Transverse colon (tissue), 3 donors: ENCODE measurements at regions not wholly inside any gene's neighbourhood (a gene's known extent, or its start where the extent isn't known, plus 50 kb on each side); places are given as distances from the start of the nearest gene placed in this dataset.

Source experiments
- POLR2A ChIP-seq: fragments of 450-650 bp; IDR thresholded peaks from one replicate; pipeline ENCODE4 v1.6.1; 2016; ENCODE audit warnings: antibody characterized with exemption, mild to moderate bottlenecking, moderate library complexity
- TF ChIP-seq, protein P1 (sequence below), 5 experiments: fragments of 200-600 bp in 3 of 5; fragments of 450-650 bp in 2 of 5; sonication (generic) in 3 of 5; IDR thresholded peaks; 1 replicate in 2 of 5; 2 replicates in 3 of 5; pipeline ENCODE4 v1.5.1; 2016 to 2017; ENCODE audit warnings: antibody characterized with exemption in 5 of 5, inconsistent platforms in 3 of 5, mild to moderate bottlenecking in 2 of 5, moderate library complexity in 1 of 5

DNA sequence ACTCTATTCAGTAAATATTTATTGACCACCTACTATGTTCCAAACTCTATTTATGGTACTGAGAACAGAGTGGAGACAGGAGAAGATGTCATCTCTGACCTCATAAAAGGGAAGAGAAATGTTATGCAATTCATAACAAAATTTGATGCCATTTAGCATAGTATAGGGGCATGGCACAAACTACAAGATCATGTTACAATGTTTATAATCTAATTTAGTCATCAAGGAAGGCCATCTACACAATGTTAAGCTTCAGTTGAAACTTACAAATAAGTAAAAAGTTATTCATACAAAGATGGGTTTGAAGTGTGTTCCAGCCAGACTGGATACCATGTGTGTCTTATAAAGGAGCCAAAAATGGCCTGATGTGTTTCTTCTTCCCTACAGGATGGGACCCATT, 146.8 kb upstream of the CHRM3 start:
- TF ChIP-seq, protein P1, sequence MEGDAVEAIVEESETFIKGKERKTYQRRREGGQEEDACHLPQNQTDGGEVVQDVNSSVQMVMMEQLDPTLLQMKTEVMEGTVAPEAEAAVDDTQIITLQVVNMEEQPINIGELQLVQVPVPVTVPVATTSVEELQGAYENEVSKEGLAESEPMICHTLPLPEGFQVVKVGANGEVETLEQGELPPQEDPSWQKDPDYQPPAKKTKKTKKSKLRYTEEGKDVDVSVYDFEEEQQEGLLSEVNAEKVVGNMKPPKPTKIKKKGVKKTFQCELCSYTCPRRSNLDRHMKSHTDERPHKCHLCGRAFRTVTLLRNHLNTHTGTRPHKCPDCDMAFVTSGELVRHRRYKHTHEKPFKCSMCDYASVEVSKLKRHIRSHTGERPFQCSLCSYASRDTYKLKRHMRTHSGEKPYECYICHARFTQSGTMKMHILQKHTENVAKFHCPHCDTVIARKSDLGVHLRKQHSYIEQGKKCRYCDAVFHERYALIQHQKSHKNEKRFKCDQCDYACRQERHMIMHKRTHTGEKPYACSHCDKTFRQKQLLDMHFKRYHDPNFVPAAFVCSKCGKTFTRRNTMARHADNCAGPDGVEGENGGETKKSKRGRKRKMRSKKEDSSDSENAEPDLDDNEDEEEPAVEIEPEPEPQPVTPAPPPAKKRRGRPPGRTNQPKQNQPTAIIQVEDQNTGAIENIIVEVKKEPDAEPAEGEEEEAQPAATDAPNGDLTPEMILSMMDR (IDR thresholded peaks at IDR 0.05): no peak
- TF ChIP-seq POLR2A: no peak
